Dendritic cell treated with granulocyte-macrophage colony-stimulating factor and Interleukin-4, amounts not matched to agents 40 ng/mL and 50 ng/mL, for 4 days (primary cell): ENCODE measurements at regions not wholly inside any gene's neighbourhood (a gene's known extent, or its start where the extent isn't known, plus 50 kb on each side); places are given as distances from the start of the nearest gene placed in this dataset.

Experiments used
- H3K27ac Mint-ChIP-seq: one replicate; pipeline ENCODE4 v1.8.0; 2022; ENCODE audit warnings: mild to moderate bottlenecking, mixed read lengths
- H3K27me3 Mint-ChIP-seq: one replicate; pipeline ENCODE4 v1.8.0; 2022; ENCODE audit warnings: mild to moderate bottlenecking, mixed read lengths
- H3K36me3 Mint-ChIP-seq: one replicate; pipeline ENCODE4 v1.8.0; 2022; ENCODE audit warnings: low read depth, mixed read lengths
- H3K4me1 Mint-ChIP-seq: one replicate; pipeline ENCODE4 v1.8.0; 2022; ENCODE audit warnings: low read depth, mixed read lengths
- H3K4me3 Mint-ChIP-seq: one replicate; pipeline ENCODE4 v1.8.0; 2022; ENCODE audit warnings: mild to moderate bottlenecking, moderate library complexity, mixed read lengths
- H3K9me3 Mint-ChIP-seq: one replicate; pipeline ENCODE4 v1.8.0; 2022; ENCODE audit warnings: mixed read lengths
- intact Hi-C: fragments of 100-400 bp; cut with micrococcal nuclease; formaldehyde crosslinking; loops from one replicate; pipeline ENCODE4 v1.15.0; 2022

GRCh38 chr13:85223883-85224656 lies 575.1 kb downstream of the SLITRK6 start:
- Mint-ChIP-seq H3K27me3 (no peaks in the 10 kb centered on the region), H3K4me1 (no peaks in the 10 kb centered on the region), H3K4me3 (no peak overlapping the region), H3K9me3 (peaks cover 33% of the 10 kb centered on the region), H3K36me3 (no peaks in the 10 kb centered on the region), H3K27ac (no peak overlapping the region)
- intact Hi-C loops, result no loop called here

DNA sequence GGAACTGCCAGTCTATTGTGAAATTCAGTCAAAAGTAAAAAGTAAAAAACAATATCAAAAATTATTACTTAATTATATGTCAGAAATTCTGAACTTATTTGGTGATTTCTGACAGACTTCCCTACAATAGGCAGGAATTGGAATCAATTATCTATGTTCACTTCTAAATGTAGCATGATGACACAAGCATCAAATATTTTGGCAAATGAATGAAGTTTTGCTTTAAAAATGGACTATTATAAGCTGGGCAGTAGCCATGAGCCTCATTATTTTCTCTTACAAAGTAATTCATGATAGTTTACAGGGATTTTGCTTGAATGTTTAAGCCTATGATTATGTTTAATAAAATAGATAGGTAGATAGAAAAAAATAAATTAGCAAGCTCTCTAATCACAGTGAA lies 582.6 kb downstream of the SLITRK6 start:
- no peak overlapping the region for H3K4me3 Mint-ChIP-seq

DNA sequence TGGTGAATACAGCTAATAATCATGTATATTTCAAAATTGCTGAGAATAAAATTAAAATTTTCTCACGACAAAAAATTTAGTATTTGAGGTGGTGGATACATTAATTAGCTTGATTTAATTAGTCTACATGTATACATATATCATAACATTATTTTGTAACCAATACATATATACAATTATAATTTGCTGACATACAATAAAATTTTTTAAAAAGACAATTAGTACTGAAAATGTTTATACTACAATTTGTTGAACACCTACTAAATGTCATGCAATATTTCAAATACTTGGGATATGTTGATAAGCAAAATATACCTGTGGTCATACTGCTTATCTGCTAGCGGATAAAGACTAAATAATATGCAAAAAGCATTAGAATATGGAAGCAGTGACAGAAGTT lies 586.5 kb downstream of the SLITRK6 start:
- no peaks in the 10 kb centered on the region for H3K27me3 Mint-ChIP-seq
- intact Hi-C loops, result no loop called here
- H3K36me3 Mint-ChIP-seq, result no peaks in the 10 kb centered on the region
- peaks cover 27% of the 10 kb centered on the region for H3K9me3 Mint-ChIP-seq
- no peak overlapping the region for H3K27ac Mint-ChIP-seq
- H3K4me3 Mint-ChIP-seq, result no peak overlapping the region
- no peaks in the 10 kb centered on the region for H3K4me1 Mint-ChIP-seq

More for the DNA sequence above, 582.6 kb downstream of the SLITRK6 start:
- H3K27me3 Mint-ChIP-seq, result no peaks in the 10 kb centered on the region
- H3K4me1 Mint-ChIP-seq, result no peaks in the 10 kb centered on the region
- intact Hi-C loops, result no loop called here
- H3K36me3 Mint-ChIP-seq, result no peaks in the 10 kb centered on the region
- peaks cover 34% of the 10 kb centered on the region for H3K9me3 Mint-ChIP-seq
- H3K27ac Mint-ChIP-seq, result no peak overlapping the region

- no peaks in the 10 kb centered on the region for H3K36me3 Mint-ChIP-seq
- no peaks in the 10 kb centered on the region for H3K27me3 Mint-ChIP-seq
- no peaks in the 10 kb centered on the region for H3K4me1 Mint-ChIP-seq
- no peak overlapping the region for H3K4me3 Mint-ChIP-seq
- no peak overlapping the region for H3K27ac Mint-ChIP-seq
- H3K9me3 Mint-ChIP-seq, result peaks cover 51% of the 10 kb centered on the region
- intact Hi-C loops, result no loop called here
Measured at GRCh38 chr13:85204668-85205344, 594.4 kb downstream of the SLITRK6 start.

GRCh38 chr13:85197431-85197830 lies 601.8 kb downstream of the SLITRK6 start:
- H3K4me1 Mint-ChIP-seq, result peaks cover 5% of the 10 kb centered on the region
- H3K36me3 Mint-ChIP-seq, result no peaks in the 10 kb centered on the region
- no peak overlapping the region for H3K27ac Mint-ChIP-seq
- intact Hi-C loops, result no loop called here
- peaks cover 63% of the 10 kb centered on the region for H3K9me3 Mint-ChIP-seq
- no peaks in the 10 kb centered on the region for H3K27me3 Mint-ChIP-seq
- no peak overlapping the region for H3K4me3 Mint-ChIP-seq

GRCh38 chr13:85194482-85194881 lies 604.7 kb downstream of the SLITRK6 start:
- H3K36me3 Mint-ChIP-seq, result no peaks in the 10 kb centered on the region
- H3K27me3 Mint-ChIP-seq, result no peaks in the 10 kb centered on the region
- H3K4me1 Mint-ChIP-seq, result peaks cover 5% of the 10 kb centered on the region
- no peak overlapping the region for H3K4me3 Mint-ChIP-seq
- H3K27ac Mint-ChIP-seq, result no peak overlapping the region
- peaks cover 50% of the 10 kb centered on the region for H3K9me3 Mint-ChIP-seq
- intact Hi-C loops, result no loop called here

- intact Hi-C loops, result no loop called here
- H3K27ac Mint-ChIP-seq, result no peak overlapping the region
- H3K36me3 Mint-ChIP-seq, result no peaks in the 10 kb centered on the region
- H3K27me3 Mint-ChIP-seq, result no peaks in the 10 kb centered on the region
- H3K4me3 Mint-ChIP-seq, result no peak overlapping the region
- H3K9me3 Mint-ChIP-seq, result peaks cover 42% of the 10 kb centered on the region
- peaks cover 2% of the 10 kb centered on the region for H3K4me1 Mint-ChIP-seq
Measured at GRCh38 chr13:85191996-85192718, 607.1 kb downstream of the SLITRK6 start.

DNA sequence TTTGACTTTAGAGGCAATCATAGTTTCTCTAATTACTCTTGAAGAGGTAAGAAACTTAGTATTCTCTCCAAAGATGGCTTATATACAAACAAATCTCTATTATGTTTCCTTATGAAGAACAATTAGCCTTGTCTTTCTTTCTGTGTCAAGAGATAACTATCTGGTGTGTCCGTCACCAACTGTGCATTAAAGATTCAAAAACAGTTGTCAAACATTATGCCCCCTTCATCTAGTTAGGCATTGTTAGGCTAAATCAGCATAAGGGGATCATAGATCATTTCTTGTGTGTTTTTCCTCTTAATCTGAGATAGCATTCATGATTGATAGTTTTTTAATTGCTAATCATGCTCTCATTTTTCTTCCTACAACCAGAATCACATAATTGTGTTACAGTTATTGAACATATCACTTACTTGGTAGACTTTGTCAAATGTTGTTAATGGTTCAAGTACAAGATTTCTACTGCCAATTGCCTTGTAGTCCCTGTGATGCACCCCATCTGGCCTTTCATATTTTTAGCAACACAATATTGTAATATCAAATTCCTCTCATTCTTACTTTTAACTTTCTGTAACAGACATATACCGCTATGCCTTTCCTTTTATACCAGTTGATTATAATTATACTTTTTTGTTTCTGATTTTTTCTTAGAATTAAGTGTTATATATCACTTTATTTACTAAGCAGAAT lies 612.7 kb downstream of the SLITRK6 start:
- intact Hi-C loops, result no loop called here
- H3K27me3 Mint-ChIP-seq, result no peaks in the 10 kb centered on the region
- no peaks in the 10 kb centered on the region for H3K4me1 Mint-ChIP-seq
- peaks cover 30% of the 10 kb centered on the region for H3K9me3 Mint-ChIP-seq
- no peak overlapping the region for H3K27ac Mint-ChIP-seq
- H3K4me3 Mint-ChIP-seq, result no peak overlapping the region
- no peaks in the 10 kb centered on the region for H3K36me3 Mint-ChIP-seq

GRCh38 chr13:85174291-85174690 lies 624.9 kb downstream of the SLITRK6 start:
- H3K9me3 Mint-ChIP-seq, result peaks cover 67% of the 10 kb centered on the region
- intact Hi-C loops, result no loop called here
- no peaks in the 10 kb centered on the region for H3K27me3 Mint-ChIP-seq
- no peak overlapping the region for H3K27ac Mint-ChIP-seq
- H3K4me3 Mint-ChIP-seq, result no peak overlapping the region
- H3K4me1 Mint-ChIP-seq, result no peaks in the 10 kb centered on the region
- H3K36me3 Mint-ChIP-seq, result no peaks in the 10 kb centered on the region

DNA sequence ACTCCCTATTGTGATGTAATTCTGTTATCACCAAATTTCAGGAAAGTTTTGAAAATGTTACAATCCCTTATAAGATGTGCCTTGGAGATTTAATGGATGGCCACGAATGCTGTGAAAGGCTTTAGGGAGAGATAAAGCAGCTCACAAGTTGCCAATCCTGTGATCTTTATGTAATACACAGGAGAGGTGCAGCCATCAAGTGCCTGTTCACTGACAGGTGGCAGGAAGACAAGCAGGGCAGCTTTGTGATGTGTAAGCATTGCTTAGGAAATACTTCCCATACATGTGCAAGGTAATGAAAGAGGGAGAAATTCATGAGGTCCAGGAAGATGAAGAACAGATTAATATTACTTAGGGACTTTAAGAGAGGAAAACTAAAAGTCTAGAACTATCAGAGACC lies 628.8 kb downstream of the SLITRK6 start:
- no peaks in the 10 kb centered on the region for H3K36me3 Mint-ChIP-seq
- intact Hi-C loops, result no loop called here
- H3K4me3 Mint-ChIP-seq, result no peak overlapping the region
- no peak overlapping the region for H3K27ac Mint-ChIP-seq
- H3K9me3 Mint-ChIP-seq, result peaks cover 46% of the 10 kb centered on the region
- no peaks in the 10 kb centered on the region for H3K4me1 Mint-ChIP-seq
- H3K27me3 Mint-ChIP-seq, result no peaks in the 10 kb centered on the region

DNA sequence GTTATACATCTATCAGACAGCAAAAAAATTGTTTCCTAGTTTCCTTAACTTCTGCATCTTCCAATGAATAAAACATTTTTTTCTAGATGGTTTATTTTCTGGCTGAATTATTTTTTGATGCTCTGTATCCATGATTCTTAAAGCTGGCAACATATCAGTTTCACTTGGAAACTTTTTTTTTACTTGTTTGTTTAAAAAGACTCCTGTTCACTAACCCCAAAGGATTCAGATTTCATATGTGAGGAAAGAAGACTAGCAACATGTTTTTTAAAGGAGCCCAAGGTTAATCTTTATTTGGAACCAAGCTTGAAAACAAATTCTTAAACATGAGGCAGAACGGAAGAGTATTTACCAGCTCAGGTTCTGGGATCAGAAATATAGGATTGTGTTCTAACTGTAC lies 632.3 kb downstream of the SLITRK6 start:
- H3K36me3 Mint-ChIP-seq, result no peaks in the 10 kb centered on the region
- no peaks in the 10 kb centered on the region for H3K27me3 Mint-ChIP-seq
- H3K27ac Mint-ChIP-seq, result no peak overlapping the region
- peaks cover 57% of the 10 kb centered on the region for H3K9me3 Mint-ChIP-seq
- no peaks in the 10 kb centered on the region for H3K4me1 Mint-ChIP-seq
- intact Hi-C loops, result no loop called here
- H3K4me3 Mint-ChIP-seq, result no peak overlapping the region

- Mint-ChIP-seq H3K27me3 (no peaks in the 10 kb centered on the region), H3K9me3 (peaks cover 49% of the 10 kb centered on the region), H3K4me1 (no peaks in the 10 kb centered on the region), H3K4me3 (no peak overlapping the region), H3K36me3 (no peaks in the 10 kb centered on the region), H3K27ac (no peak overlapping the region)
- intact Hi-C loops, result no loop called here
Measured at GRCh38 chr13:85163063-85163462, 636.2 kb downstream of the SLITRK6 start.

- H3K27me3 Mint-ChIP-seq, result no peaks in the 10 kb centered on the region
- intact Hi-C loops, result no loop called here
- H3K36me3 Mint-ChIP-seq, result no peaks in the 10 kb centered on the region
- H3K9me3 Mint-ChIP-seq, result peaks cover 9% of the 10 kb centered on the region
- no peak overlapping the region for H3K27ac Mint-ChIP-seq
- H3K4me1 Mint-ChIP-seq, result no peaks in the 10 kb centered on the region
- H3K4me3 Mint-ChIP-seq, result no peak overlapping the region
Measured at GRCh38 chr13:85148009-85148408, 651.2 kb downstream of the SLITRK6 start.
